Cardiac fibroblast (primary cell): ENCODE measurements at regions not wholly inside any gene's neighbourhood (a gene's known extent, or its start where the extent isn't known, plus 50 kb on each side); places are given as distances from the start of the nearest gene placed in this dataset.
A peak's percentile ranks its signal among the peaks of the same experiment; 100 is the strongest.

Source experiments
- DNase-seq, 2 donors: peaks; one replicate each; pipeline versions ENCODE4 v3.0.0 to v3.0.0-alpha.2; 2010; ENCODE audit warnings: low read depth in 2 of 2
- H3K4me3 ChIP-seq, 2 donors: replicated peaks in 1 of 2; 1 replicate in 1 of 2; 2 replicates in 1 of 2; pipeline ENCODE4 v1.5.1; 2011; ENCODE audit warnings: low read depth in 2 of 2, low read length in 2 of 2, mild to moderate bottlenecking in 2 of 2, moderate library complexity in 1 of 2
- TF ChIP-seq, protein P1 (sequence below): IDR thresholded peaks from one replicate; pipeline ENCODE4 v1.5.1; 2011; ENCODE audit warnings: low read depth, mild to moderate bottlenecking, low read length, inconsistent platforms

- TF ChIP-seq, protein P1, sequence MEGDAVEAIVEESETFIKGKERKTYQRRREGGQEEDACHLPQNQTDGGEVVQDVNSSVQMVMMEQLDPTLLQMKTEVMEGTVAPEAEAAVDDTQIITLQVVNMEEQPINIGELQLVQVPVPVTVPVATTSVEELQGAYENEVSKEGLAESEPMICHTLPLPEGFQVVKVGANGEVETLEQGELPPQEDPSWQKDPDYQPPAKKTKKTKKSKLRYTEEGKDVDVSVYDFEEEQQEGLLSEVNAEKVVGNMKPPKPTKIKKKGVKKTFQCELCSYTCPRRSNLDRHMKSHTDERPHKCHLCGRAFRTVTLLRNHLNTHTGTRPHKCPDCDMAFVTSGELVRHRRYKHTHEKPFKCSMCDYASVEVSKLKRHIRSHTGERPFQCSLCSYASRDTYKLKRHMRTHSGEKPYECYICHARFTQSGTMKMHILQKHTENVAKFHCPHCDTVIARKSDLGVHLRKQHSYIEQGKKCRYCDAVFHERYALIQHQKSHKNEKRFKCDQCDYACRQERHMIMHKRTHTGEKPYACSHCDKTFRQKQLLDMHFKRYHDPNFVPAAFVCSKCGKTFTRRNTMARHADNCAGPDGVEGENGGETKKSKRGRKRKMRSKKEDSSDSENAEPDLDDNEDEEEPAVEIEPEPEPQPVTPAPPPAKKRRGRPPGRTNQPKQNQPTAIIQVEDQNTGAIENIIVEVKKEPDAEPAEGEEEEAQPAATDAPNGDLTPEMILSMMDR: no peak
- H3K4me3 ChIP-seq: no peak overlapping the region
- DNase-seq: peak; percentile 36 to 37
Measured at GRCh38 chr6:2502096-2502997, 248.4 kb downstream of the MYLK4 start.

DNA sequence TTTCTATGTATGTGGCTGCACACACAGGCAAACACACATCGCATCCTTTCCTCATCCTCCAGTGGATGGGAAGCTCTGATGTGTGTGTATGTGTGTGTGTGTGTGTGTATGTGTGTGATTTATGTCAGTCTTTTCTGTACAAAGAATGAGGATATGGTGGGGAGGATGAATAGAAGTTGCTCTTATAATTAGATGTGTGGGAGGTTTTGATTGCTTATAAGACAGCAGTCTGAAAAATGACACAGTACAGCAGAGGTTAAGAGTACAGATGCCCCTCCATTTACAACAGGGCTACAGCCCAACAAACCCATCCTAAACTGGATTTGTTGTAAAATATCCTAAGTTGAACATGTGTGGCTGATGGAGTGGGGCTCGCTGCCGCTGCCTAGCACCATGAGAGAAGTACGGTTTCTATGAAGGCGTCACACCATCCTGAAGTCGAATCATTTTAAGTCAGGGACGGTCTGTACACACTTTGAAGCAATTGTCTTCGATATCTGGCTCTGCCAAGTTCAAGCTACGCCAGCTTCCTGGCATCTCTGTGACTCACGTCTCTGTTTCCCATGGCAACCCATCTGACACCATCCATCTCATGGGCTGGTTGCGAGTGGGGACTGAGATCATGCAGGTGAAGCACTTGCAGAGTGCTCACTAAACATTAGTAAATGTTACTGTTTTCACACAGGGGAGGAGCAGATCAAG is 252.6 kb downstream of the MYLK4 start:
- no peak overlapping the region for H3K4me3 ChIP-seq
- TF ChIP-seq, protein P1: no peak
- DNase-seq: peak in 1 of 2 donors; percentile 25

- TF ChIP-seq, protein P1: no peak
- no peak overlapping the region for H3K4me3 ChIP-seq
- no peak for DNase-seq
Measured at GRCh38 chr6:2496291-2496690, 250.9 kb upstream of the GMDS start.

GRCh38 chr6:2492686-2493523 is 247.5 kb upstream of the GMDS start:
- no peak for DNase-seq
- no peak overlapping the region for H3K4me3 ChIP-seq
- TF ChIP-seq, protein P1: no peak

GRCh38 chr6:2491137-2491536 is 245.7 kb upstream of the GMDS start:
- DNase-seq: no peak
- TF ChIP-seq, protein P1: no peak
- no peak overlapping the region for H3K4me3 ChIP-seq

GRCh38 chr6:2488578-2488977 is 243.2 kb upstream of the GMDS start:
- no peak for DNase-seq
- no peak overlapping the region for H3K4me3 ChIP-seq
- TF ChIP-seq, protein P1: no peak
